LNCaP clone FGC (cell line): ENCODE measurements at regions not wholly inside any gene's neighbourhood (a gene's known extent, or its start where the extent isn't known, plus 50 kb on each side); places are given as distances from the start of the nearest gene placed in this dataset.

ENCODE experiments used
- DNase-seq: peaks from one replicate; pipeline ENCODE4 v3.0.0-alpha.2; 2011; ENCODE audit warnings: low read depth
- H3K4me3 ChIP-seq: 2 replicates; pipeline ENCODE4 v1.5.1; 2011; ENCODE audit warnings: mild to moderate bottlenecking, low read depth, low read length, control low read depth
- TF ChIP-seq, protein P1 (sequence below): IDR thresholded peaks from 2 replicates; pipeline ENCODE4 v1.5.1; 2012; ENCODE audit warnings: mild to moderate bottlenecking; ENCODE audit not compliant: control insufficient read depth, insufficient read depth; ENCODE audit errors: extremely low read depth

DNA sequence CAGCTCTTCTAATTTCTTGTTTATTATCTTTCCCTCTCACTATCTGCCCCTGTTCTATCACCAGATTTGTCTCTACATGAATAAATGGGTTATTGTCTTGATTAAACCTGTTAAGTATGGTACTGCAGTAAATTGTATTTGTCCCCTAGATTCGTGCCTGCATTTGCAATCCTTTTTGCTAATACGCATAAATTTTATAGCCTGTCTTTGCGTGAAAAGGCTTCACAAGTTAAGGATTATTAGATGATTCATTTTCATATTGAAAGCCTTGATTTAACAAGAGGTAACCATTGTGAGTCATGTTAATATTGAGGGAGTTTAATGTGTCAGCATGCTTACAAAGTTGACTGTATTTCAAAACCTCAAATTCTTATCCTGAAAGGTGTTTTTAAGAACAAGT lies 204.6 kb downstream of the PCSK1 start:
- no peak for DNase-seq
- TF ChIP-seq, protein P1, sequence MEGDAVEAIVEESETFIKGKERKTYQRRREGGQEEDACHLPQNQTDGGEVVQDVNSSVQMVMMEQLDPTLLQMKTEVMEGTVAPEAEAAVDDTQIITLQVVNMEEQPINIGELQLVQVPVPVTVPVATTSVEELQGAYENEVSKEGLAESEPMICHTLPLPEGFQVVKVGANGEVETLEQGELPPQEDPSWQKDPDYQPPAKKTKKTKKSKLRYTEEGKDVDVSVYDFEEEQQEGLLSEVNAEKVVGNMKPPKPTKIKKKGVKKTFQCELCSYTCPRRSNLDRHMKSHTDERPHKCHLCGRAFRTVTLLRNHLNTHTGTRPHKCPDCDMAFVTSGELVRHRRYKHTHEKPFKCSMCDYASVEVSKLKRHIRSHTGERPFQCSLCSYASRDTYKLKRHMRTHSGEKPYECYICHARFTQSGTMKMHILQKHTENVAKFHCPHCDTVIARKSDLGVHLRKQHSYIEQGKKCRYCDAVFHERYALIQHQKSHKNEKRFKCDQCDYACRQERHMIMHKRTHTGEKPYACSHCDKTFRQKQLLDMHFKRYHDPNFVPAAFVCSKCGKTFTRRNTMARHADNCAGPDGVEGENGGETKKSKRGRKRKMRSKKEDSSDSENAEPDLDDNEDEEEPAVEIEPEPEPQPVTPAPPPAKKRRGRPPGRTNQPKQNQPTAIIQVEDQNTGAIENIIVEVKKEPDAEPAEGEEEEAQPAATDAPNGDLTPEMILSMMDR, result no peak

DNA sequence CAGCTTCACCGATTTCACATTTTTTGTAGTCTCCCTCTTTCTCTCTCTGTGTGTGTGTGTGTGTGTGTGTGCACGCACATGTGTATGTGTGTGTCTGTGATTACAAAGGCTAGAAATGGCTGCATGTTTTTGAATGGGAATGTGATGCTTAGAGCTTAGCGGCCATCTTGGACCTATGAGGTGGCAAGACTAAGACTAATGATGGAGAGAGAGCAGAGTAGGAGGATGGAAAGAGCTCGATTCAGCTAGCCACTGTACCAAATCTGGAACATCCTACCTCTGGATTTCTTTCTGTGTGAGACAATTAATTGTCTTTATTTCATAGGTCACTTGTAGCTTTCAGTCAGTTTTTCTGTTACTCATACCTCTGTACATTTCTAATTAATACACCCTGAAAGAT lies 205.1 kb downstream of the PCSK1 start:
- no peak overlapping the region for H3K4me3 ChIP-seq
- DNase-seq, result no peak
- TF ChIP-seq, protein P1, result no peak

More for the DNA sequence above, 204.6 kb downstream of the PCSK1 start:
- no peak overlapping the region for H3K4me3 ChIP-seq

DNA sequence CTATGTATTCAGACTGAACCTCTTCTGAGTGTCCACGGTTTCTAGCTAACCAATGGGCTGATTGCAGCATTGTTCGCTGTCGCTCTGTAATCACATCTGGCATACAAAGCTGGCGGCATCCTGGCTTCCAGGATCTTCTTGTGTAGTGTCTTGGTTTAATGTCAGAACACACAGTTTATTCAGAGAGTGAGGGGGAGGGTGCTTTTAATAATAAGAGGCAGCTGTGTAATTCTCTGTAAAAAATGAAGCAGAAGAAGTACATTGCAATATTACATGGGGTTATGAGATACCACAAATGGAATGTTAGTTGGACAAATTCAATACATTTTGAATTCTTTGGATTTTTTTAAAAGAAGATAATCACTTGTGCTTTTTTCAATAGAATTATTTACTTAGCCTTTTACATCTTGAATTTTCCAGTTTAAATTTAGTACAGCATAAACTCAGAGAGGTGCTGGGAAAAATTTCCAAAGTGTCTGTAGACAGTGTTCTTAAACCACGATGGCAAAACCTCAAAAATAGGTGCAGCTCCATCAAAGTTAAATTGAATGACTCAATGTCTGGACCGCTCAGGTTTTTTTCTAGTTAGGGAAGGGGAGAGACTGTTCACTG lies 206.0 kb downstream of the PCSK1 start:
- no peak for DNase-seq
- no peak overlapping the region for H3K4me3 ChIP-seq
- TF ChIP-seq, protein P1, result no peak

DNA sequence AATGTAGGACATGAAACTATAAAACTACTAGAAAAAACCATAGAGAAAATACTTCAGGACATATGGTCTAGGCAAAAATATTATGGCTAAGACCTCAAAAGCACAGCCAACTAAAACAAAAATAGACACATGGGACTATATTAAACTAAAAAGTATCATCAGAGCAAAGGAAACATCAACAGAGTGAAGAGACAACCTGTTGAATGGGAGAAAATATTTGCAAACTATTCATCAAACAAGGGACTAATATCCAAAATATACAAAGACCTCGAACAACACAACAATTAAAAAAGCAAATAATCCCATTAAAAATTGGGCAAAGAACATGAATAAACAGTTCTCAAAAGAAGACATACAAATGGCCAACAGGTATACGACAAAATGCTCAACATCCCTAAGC lies 210.9 kb downstream of the PCSK1 start:
- DNase-seq, result no peak
- H3K4me3 ChIP-seq, result no peak overlapping the region
- TF ChIP-seq, protein P1, result no peak

DNA sequence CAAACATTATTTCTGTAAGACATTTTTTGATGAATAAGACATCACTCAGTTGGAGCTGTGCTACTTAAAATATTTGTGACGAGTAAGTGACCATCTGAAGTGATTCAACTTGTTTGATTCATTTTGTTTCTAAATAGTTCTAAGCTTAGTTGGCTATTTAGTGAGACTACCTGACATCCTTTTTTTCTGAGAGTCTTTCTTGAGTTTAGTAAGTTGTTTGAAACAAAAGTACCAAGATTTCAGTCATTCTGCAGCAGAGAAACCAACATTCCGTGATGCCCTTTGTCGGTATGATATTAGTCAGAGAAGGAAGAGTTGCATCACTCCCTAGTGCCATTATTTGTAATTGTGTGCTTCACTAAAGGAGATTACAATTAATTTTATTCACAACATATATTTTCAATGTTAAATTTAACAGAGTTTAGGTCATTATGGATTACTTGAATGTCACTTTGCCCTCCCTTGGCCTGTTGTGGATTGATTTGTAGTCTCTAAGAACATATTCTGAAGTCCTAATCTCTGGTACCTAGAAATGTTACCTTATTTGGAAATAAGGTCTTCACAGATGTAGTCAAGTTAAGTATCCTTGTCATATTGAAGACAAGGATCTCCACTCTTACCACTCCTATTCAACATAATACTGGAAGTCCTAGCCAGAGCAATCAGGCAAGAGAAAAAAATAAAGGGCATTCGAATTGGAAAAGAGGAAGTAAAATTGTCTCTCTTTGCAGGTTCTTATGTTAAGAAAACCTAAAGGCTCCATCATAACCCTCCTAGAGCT lies 212.2 kb downstream of the PCSK1 start:
- no peak for DNase-seq
- TF ChIP-seq, protein P1, result no peak
- H3K4me3 ChIP-seq, result no peak overlapping the region

DNA sequence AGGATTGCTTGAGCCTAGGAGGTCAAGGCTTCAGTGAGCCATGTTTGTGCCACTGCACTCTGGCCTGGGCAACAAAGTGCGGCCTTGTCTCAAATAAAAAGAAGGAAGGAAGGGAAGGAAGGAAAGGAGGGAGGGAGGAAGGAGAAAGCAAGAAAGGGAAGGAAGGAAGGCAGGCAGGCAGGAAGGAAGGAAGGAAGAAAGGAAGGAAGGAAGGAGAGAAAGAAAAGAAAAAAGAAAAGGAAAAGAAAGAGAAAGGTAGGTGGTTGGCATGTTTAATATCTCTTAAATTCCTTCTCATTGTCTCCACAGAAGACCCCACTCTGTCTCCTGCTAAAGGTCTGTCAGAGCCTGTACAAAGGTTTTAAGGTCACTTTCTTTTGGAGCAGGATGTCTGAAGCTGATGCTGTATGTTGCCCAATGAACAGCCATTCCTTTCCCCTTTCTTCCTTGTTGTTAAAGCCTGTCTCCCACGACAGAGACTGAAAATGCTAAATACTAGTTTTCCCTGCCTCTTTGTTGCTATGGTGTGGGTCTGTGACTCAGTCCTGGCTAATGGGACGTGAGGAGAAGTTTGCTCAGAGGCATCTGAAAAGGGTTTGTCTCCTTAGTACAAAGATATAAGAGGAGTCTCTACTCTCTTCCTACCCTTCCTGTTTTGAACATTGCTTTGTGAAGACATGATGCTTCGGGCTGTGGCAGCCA lies 213.3 kb downstream of the PCSK1 start:
- no peak overlapping the region for H3K4me3 ChIP-seq
- DNase-seq, result no peak
- TF ChIP-seq, protein P1, result no peak
